Mucosa of descending colon (tissue), 3 donors: ENCODE measurements at regions not wholly inside any gene's neighbourhood (a gene's known extent, or its start where the extent isn't known, plus 50 kb on each side); places are given as distances from the start of the nearest gene placed in this dataset.

Experiments used
- ATAC-seq: fragments of 200-7000 bp; cut with Tn5 transposase; one replicate; pipeline ENCODE4 v1.9.1; 2020; ENCODE audit warnings: mild to moderate bottlenecking, moderate library complexity
- DNase-seq, 3 donors: peaks; one replicate each; pipeline ENCODE4 v3.0.0-alpha.2; 2020
- H3K36me3 ChIP-seq: fragments of 200-600 bp; one replicate; pipeline ENCODE4 v1.8.0; 2021; ENCODE audit warnings: low read depth, mild to moderate bottlenecking
- H3K4me1 ChIP-seq: fragments of 200-600 bp; one replicate; pipeline ENCODE4 v1.8.0; 2021; ENCODE audit warnings: low read depth, mild to moderate bottlenecking
- H3K4me3 ChIP-seq: fragments of 200-600 bp; one replicate; pipeline ENCODE4 v1.8.0; 2021; ENCODE audit warnings: mild to moderate bottlenecking
- H3K9me3 ChIP-seq: fragments of 200-600 bp; one replicate; pipeline ENCODE4 v1.8.0; 2021; ENCODE audit warnings: mild to moderate bottlenecking
- CTCF ChIP-seq: fragments of 200-600 bp; IDR thresholded peaks from one replicate; pipeline ENCODE4 v1.8.0; 2022; ENCODE audit warnings: antibody characterized with exemption, mild to moderate bottlenecking
- intact Hi-C, 2 donors: fragments of 100-400 bp; cut with DNase I in 1 of 2; cut with micrococcal nuclease in 1 of 2; formaldehyde crosslinking; loops; one replicate each; pipeline versions ENCODE4 v1.11.0 to v1.11.1; 2022; cut with DNase I, micrococcal nuclease
- donor health status: DM: no; HTN: no; CAD: no; lungs with moderate emphysema.
- donor health status: DM: no; HTN: no; CAD: no.
- donor health status: DM: no; HTN: yes; CAD: no.

- TF ChIP-seq CTCF: no peak
- intact Hi-C loops: no loop called here
- Histone ChIP-seq H3K9me3 (no peaks in the 10 kb centered on the region), H3K36me3 (no peaks in the 10 kb centered on the region), H3K4me1 (no peaks in the 10 kb centered on the region), H3K4me3 (no peak overlapping the region)
- no peak for ATAC-seq
- no peak for DNase-seq
Observed at GRCh38 chr11:8325591-8326304, 62.1 kb upstream of the LMO1 start.

- H3K9me3 ChIP-seq: no peaks in the 10 kb centered on the region
- no peak for DNase-seq
- no peak for TF ChIP-seq CTCF
- no peak overlapping the region for H3K4me3 ChIP-seq
- no peak for ATAC-seq
- intact Hi-C loops: no loop called here
- no peaks in the 10 kb centered on the region for H3K4me1 ChIP-seq
- no peaks in the 10 kb centered on the region for H3K36me3 ChIP-seq
Observed at GRCh38 chr11:8323161-8323935, 59.7 kb upstream of the LMO1 start.

- no peak overlapping the region for H3K4me3 ChIP-seq
- ATAC-seq (no peak), DNase-seq (no peak)
- no peak for TF ChIP-seq CTCF
- H3K4me1 ChIP-seq: no peaks in the 10 kb centered on the region
- intact Hi-C loops: no loop called here
- H3K36me3 ChIP-seq: no peaks in the 10 kb centered on the region
- H3K9me3 ChIP-seq: no peaks in the 10 kb centered on the region
Observed at GRCh38 chr11:8321876-8322275, 58.2 kb upstream of the LMO1 start.

DNA sequence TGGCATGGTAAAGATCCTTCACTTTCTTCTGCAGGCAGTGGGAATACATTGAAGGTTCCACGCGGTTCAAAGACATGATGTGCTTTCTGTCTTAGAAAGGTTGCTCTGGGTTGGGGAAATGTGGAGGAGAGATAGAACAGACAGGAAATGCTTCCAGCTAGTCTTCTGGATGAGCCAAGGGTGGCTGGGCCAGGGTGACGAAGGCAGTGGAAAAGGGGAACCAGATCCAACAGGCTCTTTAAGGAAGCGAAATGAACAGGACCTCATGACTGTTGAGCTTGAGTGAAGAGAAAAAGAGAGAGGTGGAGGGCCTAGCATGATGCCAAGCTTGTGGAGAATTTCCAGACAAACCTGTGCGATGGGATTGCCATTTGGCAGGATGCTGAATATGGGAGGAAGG lies 56.4 kb upstream of the LMO1 start:
- no peaks in the 10 kb centered on the region for H3K4me1 ChIP-seq
- H3K4me3 ChIP-seq: no peak overlapping the region
- ATAC-seq: no peak
- TF ChIP-seq CTCF: no peak
- DNase-seq: no peak
- H3K9me3 ChIP-seq: no peaks in the 10 kb centered on the region
- intact Hi-C loops: no loop called here
- H3K36me3 ChIP-seq: no peaks in the 10 kb centered on the region

DNA sequence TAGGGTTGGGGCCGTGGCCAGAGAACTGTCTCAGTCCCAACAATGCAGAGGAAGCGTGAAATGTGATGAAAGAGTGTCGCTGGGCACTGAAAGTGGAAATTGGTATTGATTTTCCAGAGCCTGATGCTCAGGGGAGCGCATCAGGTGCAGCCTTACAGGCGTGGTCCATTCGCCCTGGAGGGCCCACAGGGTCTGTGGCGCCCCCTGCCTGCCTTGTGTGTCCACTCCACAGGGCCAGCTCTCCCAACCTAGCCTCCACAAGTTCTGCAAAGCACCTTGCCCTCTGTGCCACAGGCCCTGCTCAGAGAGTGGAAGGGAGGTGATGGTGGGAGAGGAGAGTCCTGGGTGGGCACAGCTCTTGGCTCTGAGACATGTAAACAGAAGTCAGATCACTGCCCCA lies 54.9 kb upstream of the LMO1 start:
- DNase-seq: no peak
- intact Hi-C loops: no loop called here
- ATAC-seq: no peak

More for the DNA sequence above, 54.9 kb upstream of the LMO1 start:
- H3K9me3 ChIP-seq: no peaks in the 10 kb centered on the region
- H3K36me3 ChIP-seq: no peaks in the 10 kb centered on the region
- H3K4me3 ChIP-seq: no peak overlapping the region
- H3K4me1 ChIP-seq: no peaks in the 10 kb centered on the region
- TF ChIP-seq CTCF: no peak
